CD4-positive, alpha-beta T cell treated with Interleukin-10 for 1 hour (primary cell): ENCODE measurements at regions not wholly inside any gene's neighbourhood (a gene's known extent, or its start where the extent isn't known, plus 50 kb on each side); places are given as distances from the start of the nearest gene placed in this dataset.

ENCODE experiments used
- DNase-seq: peaks from one replicate; pipeline ENCODE4 v3.0.0-alpha.2; 2020

DNA sequence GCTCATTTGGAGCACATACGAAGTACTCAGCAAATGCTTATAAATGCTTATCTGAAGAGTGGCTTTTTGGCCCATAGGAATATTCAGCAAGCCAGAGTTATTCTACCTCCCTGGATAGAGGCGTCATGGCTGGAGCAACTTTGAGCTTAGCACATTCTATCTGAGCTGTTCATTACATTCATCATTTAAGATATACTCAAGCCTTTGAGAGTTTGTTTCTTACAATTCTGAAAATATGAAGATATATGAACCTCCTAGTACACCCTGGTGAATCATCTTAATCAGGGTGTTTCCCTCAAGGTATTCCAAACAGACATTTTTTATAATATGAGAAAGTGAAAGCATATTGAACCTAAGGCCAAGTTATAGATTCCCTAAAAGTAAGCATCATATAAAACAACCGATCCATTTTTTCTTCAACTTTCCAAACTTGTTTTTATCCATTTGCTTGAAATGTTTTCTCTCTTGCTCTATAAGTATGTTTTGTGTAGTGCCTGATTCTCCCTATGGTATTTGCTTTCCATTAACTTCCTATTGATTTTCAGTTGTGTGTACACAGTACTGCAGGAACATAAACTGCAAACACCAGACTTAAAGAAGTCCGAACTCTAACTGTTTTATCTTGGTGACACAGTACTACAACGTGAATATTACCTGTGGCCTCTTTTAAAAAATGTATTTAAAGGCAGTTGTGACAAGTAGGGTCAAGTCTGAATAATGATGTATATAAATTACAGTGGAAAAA lies 139.7 kb upstream of the PTPRK start:
- no peak for DNase-seq

DNA sequence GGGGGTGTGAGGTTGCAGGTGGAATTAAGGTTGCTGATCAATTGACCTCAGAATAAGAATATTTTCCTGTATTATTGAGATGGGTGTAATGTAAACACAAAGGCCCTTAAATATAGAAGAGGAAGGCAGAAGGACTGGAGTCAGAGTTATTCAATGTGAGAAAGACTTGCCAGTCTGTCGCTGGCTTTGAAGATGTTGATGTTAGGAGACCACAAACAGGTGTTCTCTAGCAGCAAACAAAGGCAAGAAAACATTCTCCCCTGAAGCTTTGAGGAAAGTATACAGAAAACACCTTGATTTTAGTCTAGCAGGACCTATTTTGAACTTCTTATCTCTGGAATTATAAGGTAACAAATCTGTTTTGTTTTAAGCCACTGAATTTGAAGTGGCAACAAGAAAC lies 138.9 kb upstream of the PTPRK start:
- DNase-seq, result no peak

DNA sequence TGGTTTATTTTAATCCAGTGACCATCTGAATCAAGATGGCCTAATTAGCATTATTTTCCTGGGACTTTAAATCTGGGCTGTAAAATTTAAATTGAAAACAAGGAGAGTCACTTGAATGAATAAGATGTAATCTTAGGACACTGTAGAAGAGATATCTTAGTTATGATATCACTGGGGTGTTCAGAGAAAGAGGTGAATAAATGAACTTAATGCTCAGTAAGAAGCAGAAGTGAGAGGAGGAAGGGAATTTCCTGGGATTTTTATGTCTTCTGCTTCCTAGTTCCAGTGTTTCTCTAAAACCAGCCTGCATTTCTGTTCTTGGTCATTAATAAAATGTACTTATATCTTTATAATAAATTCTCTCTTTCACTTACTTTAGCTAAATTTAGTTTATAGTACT lies 136.8 kb upstream of the PTPRK start:
- no peak for DNase-seq

DNA sequence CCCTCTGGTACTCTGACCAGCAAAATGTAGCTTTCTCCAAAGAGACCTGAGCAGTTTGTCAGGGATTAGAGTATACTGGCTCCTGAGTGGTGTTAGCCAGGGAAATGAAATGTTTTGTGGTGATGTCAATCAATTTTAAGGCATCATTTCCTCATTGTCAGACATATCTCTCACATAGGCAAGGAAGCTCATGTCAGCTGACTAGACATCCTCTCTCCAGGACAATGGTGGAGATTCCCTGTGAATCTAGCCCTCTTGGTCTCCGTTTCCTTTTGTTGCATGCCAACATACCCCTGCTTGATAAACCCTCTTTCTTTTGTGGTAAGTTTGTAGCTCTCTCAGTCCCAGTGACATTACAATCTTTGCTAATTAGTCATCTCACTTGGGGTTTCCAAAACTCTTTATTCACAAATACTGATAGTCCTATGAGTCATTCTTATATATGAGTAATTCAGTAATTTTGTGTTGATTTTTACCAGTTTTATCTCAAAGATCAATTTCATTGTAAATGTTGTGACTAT lies 135.6 kb upstream of the PTPRK start:
- DNase-seq, result no peak

DNA sequence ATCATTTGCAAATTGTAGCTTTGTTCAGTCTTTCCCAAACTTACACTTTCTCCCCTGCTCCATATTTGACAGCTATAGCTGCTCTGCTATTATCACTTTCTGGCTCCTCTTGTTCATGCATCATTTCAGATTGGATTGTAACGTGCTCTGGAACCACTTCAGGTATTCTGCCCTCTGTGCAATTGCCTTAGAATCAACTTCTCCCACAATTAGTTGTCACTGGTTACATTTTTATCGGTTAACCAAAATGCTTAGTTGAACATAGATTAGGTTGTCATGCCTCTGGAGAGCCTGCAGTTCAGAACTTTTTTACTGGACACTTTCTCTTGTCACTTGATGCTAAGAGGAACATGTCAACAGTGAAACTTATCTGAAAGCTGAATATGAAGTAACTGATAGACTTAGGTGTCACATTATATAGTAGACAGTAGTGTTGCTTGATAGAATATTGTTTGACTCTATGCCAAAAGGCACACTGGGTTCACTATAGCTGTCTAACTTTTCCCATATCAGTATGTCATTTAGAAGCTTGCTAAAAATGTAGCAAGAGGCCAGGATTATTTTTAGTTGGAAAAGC lies 127.7 kb upstream of the PTPRK start:
- DNase-seq, result no peak

DNA sequence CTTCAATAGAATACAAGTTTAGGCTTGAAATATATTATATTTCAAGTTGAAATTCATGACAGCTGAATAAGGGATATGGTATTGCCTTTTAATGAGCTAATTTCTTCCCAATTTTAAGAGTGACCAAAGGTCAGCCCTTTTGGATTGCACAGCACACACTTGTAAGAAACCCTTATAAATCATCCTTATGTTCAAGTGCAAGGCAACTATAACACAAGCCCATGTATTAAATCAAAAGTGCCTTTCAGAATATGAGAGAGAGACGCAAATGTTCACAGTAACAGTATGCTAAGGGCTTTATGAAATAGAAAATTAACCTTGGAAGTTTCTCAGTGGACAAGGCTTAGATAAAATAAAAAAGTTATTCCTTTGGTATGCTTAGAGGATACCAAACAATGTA lies 121.7 kb upstream of the PTPRK start:
- DNase-seq, result no peak

DNA sequence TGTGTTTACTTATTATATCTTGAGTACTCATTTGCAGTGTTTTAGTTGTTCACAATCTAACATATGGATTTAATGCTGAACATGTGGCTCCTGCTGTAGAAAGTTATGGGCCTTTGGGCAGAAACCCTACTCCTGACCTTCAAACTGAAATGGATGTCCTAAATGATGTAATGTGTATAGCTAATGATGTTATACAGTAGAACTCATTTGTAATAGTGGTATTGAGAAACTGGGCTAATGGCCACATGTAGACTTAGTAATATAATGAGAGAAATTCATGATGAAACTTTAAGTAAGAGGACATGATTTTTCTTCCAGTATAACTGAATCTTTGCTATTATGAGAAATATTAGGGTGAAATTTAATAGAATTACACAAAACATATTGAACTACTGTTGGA lies 121.3 kb upstream of the PTPRK start:
- no peak for DNase-seq

DNA sequence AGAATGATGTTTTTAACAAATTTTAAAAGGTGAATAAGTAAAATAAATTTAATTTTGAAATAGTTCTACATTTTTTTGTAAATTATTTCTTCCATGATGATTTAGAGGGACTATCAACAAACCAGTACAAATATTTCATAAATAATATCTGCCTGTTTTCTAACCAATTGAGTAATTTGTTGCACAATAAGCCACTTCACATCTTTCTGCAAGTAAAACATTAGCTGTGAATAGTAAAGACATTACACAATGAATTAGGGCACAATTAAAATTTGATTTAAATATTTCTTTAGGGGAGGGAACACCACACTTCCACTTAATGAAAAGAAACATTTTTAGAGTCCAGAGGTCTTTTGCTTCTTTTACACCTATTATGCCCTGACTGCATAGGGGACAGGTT lies 118.4 kb upstream of the PTPRK start:
- no peak for DNase-seq

DNA sequence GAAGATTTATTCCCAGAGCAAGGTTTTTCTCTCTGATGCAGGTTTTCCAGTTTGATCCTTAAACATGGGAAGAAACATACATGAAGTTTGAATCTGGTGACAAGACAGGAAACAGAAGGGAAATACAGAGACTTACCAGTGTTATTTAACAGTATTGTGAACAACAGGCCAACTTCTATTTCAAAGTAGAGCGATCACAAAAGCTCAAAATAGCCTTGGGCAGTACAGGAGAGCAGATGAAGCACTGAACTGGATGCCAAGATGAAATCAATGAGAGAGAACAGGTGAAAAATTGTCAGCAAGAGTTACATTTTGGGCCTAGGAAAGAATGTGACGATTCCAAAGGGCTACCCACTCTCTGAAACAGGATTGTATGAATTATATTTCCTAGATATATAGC lies 114.8 kb upstream of the PTPRK start:
- DNase-seq, result no peak

DNA sequence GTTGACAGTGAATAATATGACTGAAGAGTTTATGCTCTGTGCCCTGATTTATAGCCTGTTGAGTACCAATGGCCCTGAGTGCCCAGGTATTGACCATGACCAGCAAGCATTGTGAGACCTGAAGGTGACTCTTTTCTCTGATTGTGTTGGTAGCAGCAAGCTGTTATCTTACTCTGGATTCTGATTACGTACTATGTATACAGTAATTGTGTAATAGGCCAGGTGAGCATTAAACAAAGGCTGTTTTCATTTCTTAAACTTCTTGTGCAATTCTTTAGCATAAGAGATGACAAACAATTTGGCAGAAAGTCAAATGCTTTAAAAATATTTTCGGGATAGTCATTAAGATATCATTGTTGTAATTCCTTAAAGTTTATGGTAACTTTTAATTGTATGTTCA lies 111.7 kb upstream of the PTPRK start:
- no peak for DNase-seq

DNA sequence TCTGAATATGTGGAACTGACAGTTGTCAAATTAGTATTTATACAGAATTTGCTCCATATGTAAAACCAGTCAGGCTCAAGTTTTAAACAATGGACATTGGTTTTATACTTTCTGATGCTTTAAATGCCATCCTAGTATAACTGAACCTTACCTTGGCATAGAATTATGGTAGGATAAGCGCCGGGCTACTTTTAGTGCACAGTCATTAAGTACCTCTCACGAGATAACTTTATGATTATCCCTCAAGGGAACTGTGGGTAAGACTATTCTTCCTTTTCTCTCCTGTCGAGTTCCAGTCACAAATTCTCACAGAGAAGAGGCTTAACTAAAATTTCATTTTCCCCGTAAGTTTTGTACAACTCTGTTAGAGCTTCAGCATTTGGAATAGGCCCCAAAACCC lies 110.6 kb upstream of the PTPRK start:
- no peak for DNase-seq

DNA sequence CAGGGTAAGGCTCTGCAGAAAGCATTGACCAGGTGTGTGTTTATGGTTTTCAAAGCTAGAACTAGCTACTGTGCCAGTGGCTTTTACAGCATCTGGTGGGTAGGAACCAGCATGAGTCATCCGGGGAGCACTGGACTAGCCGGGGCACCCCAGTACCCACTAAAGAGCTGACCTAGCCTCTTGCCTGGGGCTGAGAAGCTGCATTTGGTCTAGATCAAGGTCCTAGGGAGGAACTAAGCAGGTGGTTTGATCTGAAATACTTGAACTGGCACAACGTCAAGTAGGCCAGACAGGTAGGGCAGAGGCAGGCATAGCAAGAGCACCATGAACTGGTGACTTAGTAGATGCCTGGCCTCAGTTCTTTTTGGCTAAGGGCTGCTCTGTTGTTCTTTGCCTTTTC lies 109.8 kb upstream of the PTPRK start:
- no peak for DNase-seq

DNA sequence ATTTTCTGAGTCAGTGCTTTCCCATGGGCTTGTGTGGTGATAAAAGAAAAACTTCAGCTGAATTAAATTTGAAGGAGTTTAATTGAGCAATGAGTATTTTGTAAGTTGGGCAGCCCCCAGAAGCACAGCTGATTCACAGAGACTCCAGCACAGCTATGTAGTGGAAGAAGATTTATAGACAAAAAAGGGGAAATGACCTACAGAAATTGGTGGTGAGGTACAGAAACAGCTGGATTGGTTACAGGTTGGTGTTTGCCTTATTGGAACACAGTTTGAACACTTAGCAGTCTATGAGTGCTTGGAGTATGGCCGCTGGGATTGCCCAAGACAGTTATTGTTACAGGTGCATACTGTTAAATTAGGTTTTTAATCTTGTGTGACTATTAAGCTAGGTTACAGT lies 96.9 kb upstream of the PTPRK start:
- DNase-seq, result no peak

DNA sequence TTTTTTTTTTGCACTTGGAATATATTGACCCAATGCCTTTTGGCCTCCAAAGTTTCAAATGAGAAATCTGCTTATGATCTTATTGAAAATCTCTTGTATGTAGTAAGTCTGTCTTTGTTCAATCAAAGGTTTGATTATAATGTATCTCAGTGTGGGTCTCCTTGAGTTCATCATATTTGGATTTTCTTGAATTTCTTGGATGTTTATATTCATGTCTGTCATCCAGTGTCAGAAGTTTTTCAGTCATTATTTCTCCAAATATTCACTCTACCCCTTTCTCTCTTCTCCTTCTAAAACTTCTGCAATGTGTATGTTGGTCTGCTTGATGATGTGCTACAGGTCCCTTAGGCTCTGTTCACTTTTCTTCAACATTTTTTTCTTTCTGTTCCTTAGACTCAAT lies 95.9 kb upstream of the PTPRK start:
- DNase-seq, result no peak

DNA sequence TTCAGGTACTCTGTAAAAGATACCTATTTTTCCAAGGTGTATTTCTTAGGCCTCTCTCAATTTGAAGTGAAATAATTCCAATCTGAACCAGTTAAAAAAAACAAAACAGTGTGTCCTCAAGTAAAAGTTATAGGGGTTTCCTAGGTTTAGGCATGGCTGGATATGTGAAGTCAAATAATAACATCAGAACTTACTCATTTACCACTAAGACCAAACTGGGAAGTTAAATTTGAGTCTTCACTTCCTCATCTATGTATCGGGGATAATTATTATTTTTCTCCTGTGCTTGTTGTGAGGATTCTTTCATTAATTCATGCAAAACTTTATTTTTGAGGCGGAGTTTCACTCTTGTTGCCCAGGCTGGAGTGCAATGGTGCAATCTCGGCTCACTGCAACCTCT lies 86.2 kb upstream of the PTPRK start:
- no peak for DNase-seq

DNA sequence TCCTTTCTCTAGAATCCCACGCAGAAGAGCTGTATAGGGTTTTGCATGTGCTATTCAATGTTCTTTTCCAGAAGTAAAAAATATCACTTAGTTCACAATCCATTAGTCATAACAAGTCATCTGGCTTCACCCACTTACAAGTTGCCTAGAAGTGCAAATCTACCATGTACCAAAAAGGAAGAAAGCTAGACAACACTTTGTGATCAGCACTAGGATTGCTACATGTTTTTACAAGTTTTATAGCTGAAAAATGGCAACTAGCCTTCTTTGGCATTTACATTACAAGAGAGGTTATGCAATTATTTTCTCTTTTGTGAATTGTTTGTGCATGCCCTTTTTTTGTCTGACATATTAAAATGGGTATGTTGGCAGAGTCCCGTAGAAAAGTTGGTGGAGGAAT lies 85.6 kb upstream of the PTPRK start:
- no peak for DNase-seq

DNA sequence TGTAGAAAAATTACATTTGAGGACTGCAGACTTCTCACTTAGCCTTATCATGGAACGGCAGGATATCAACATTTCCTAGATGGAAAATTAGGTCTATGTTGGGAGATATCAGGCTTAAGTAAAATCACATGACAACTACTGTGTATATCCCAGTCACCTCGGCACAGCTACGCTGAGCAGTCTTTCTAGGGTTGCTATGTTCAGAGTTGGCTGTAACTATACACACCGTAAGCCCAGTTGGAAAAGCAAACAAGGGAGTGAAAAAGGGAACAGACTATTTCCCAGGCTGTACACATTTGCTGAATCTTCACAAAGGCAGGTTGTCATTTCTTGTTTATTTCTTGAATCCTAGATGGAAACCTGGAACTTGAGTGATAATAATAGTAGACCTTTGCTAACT lies 80.7 kb upstream of the PTPRK start:
- no peak for DNase-seq

DNA sequence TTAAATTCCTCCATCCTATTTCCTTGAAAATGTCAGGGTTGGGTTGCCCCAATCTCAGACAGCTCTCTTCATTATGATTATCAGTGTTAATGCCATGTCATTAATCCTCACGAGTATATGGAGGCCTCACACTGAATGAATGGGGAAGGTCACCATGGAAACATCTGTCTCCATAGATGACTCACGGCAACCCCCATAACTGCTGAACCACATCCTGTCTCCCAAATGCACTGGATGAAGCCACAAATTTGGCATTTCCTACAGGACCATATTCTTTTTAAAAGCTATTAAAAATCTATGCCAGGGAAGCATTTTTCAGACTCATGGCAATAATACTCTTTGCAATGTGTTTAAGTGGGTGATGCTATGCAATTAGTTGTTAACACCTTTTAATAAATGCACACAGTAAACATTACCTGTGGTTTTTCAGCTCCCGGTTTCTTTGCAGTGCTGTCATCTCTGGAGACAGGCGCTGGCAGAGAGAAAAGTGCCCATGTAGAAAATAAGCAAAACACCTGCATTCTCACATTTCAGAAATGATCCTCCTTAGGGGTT lies 80.1 kb upstream of the PTPRK start:
- no peak for DNase-seq

DNA sequence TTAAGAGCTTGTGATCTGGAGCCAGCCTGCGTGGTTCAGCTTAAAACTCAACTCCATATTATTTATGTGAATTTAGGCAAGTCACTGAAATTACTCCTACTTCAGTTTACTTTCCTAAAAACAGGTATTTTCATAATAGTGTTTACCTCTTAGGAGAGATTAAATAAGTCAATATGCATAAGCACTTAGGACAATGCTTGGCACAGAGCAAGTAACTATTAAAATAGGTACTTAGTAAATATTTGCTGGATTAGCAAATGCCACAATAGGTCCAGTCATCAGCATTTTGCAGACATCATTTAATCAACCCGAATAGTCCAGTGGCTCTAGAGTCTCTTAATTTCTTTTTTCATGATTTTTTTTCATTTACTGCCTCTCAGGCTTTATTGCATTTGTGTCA lies 78.6 kb upstream of the PTPRK start:
- DNase-seq, result no peak

DNA sequence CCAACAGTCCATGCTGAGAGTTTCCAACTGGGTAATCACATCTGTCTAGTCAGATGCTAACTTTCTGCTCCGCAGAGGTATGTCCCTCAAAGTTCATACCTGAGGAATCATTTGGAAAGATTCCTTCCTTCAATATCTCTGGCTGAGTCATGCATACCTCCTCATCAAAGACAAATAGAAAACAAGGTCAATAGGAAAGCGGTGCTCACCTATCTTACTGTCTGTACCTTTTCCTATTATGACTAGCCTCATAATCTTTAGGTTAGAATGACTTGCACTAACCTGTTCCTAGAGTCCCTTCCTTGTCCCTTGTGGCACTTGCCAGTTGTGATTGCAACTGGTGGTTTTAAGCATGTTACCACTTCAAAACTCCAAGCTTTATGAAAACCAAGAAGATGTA lies 78.2 kb upstream of the PTPRK start:
- no peak for DNase-seq

DNA sequence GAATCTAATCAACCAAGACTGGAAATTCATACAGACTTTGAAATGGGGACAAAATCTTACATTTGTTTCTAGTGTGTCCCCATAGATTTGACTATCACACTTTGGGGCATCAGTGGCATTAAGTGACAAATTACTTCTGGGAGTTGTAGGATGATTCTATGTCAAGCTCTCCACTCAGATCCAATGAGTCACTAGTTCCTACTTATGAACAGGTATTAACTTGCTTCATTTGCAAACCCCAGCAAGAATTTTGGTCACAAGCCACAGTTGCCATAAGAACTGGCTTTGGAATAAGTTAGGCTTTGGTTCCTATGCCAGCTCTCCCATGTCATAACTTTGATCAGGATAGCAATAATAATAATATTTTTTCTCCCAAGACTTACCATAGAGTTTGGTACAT lies 77.6 kb upstream of the PTPRK start:
- DNase-seq, result no peak

DNA sequence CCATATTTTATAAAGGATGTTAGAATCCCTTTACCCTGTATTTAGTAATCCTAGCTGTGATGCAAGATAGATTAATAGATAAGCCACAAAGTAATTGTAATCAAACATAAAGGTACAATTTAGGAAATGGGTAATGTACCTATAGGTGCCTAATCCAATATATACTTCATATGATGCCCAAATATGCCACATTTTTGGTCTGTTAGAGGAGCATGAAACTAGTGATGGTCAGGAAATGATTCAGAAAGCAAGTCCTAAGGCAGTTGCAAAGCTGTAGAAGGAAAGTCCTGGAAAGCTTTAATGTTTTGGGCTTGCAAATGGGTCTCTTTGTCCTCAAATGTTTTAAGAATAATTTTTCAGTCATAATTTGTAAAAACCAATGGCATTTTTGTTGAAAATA lies 76.6 kb upstream of the PTPRK start:
- DNase-seq, result no peak

DNA sequence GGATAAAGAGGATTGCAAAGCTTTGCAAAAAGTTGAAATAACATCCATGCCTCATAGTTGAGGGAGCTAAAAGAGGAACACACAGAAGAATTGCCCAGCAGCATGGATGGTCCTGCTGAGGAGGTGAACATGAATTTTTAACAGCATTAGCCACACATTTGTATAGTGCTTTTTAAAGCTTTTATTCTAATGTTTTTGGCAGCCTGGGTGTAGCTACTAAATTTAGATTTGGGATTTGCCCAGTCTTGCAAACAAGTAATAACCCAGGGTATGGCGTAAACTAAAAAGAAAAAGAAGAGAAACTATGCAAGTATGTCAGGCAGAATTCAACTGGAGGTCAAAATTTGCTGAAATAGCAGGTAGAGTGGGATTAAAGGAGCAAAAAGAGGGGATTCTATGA lies 75.1 kb upstream of the PTPRK start:
- DNase-seq, result no peak

DNA sequence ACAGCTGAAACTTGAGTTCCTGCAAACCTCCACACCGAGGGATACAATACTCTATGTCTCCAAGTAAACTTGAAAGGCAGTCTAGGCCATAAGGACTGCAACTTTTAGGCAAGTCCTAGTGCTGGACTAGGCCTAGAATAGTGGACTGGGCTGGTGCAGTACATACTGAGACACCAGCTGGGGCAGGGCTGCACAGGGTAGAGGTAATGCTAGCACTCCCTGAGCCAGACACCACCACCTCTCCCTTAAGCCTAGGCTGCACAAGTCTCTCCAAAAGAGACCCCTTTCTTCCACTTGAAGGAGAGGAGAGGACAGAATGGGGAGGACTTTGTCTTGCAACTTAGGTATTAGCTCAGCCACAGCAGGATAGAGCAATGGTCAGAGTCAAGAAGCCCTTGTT lies 65.7 kb upstream of the PTPRK start:
- DNase-seq, result no peak
